ENCODE measurements at regions not wholly inside any gene's neighbourhood (a gene's known extent, or its start where the extent isn't known, plus 50 kb on each side); places are given as distances from the start of the nearest gene placed in this dataset.

DNA sequence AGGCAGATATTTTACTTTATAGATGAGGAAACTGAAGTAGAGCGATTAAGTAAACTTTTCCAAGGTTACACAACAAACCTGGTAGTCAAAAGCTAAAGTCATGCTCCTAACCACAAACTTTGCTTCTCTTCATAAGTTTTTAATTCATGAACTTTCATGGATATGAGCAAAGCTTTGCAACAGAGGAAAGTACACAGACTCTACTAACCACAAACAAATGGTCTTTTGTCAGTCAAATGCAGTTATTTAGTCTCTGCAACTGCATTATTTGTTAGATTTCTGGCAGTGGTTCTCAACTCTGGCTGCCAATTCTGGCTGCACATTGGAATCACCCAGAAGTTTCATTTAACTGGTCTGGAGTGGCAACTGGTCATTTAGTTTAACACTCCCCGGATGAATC lies 140.6 kb upstream of the TMEM168 start:
- peaks cover 2% of the 10 kb centered on the region; the same call in 1 of the 2 replicates for H3K79me2 ChIP-seq (ENCODE audit: insufficient read depth, low read length)
- H3K4me1 Mint-ChIP-seq = peaks cover 27 to 36% of the 10 kb centered on the region in 2 experiments

More for the DNA sequence above, 140.6 kb upstream of the TMEM168 start:
- no peak overlapping the region for H3T11ph ChIP-seq (ENCODE audit: low read length)
- DNase-seq = no peak
- H3K9ac ChIP-seq (ENCODE audit: extremely low read depth, insufficient read length, low read length) = no peak overlapping the region
- H3K18ac ChIP-seq (ENCODE audit: insufficient read length, low read depth, low read length) = no peak overlapping the region
- H2BK120ac ChIP-seq (ENCODE audit: low read depth, low read length, poor library complexity, severe bottlenecking) = no peak overlapping the region
- H2BK5ac ChIP-seq (ENCODE audit: insufficient read length, low read length) = no peak overlapping the region
- H3K27ac ChIP-seq (ENCODE audit: insufficient read length, low read depth, low read length) = no peak overlapping the region
- H2AK5ac ChIP-seq (ENCODE audit: insufficient read length, low read length) = no peak overlapping the region
- Mint-ChIP-seq H3K4me3 (no peak overlapping the region), H3K9me3 (no peaks in the 10 kb centered on the region), H3K27me3 (ENCODE audit: low read depth) (no peaks in the 10 kb centered on the region), H3K27ac (peak overlapping the region in 2 of 3 experiments; percentile 27 to 55; a peak in 1 of 7 replicates), H3K36me3 (ENCODE audit: insufficient read depth in 1 of 3, low read depth in 3 of 3) (no peaks in the 10 kb centered on the region)
- no peaks in the 10 kb centered on the region for H3K79me1 ChIP-seq (ENCODE audit: insufficient read depth, low read depth, low read length, poor library complexity, severe bottlenecking)
- no peaks in the 10 kb centered on the region for H3K9me3 ChIP-seq (ENCODE audit: control insufficient read depth, low read depth, low read length)
- no peak overlapping the region for H4K5ac ChIP-seq (ENCODE audit: insufficient read length, low read depth, low read length)
- no peaks in the 10 kb centered on the region for H4K20me1 ChIP-seq (ENCODE audit: control insufficient read depth, insufficient read depth, insufficient read length)
- H4K91ac ChIP-seq (ENCODE audit: insufficient read length, low read depth, low read length) = no peak overlapping the region
- no peaks in the 10 kb centered on the region for H3K27me3 ChIP-seq (ENCODE audit: insufficient read depth, low read length)
- H3K56ac ChIP-seq (ENCODE audit: insufficient read length, low read depth, low read length) = no peak overlapping the region
- no peak overlapping the region for H2BK12ac ChIP-seq (ENCODE audit: insufficient read length, low read depth, low read length)
- H4K8ac ChIP-seq (replicated peaks; ENCODE audit: insufficient read length, low read depth, low read length) = no peak overlapping the region
- H2BK15ac ChIP-seq (ENCODE audit: low read depth, low read length) = no peak overlapping the region
- no peak overlapping the region for H3K14ac ChIP-seq (ENCODE audit: insufficient read depth, low read length)
- H3K4me2 ChIP-seq (ENCODE audit: insufficient read depth, insufficient read length, low read length) = peak overlapping the region; percentile 12
- no peak overlapping the region for H3K4ac ChIP-seq (ENCODE audit: low read depth, low read length)
- TF ChIP-seq, protein P1, sequence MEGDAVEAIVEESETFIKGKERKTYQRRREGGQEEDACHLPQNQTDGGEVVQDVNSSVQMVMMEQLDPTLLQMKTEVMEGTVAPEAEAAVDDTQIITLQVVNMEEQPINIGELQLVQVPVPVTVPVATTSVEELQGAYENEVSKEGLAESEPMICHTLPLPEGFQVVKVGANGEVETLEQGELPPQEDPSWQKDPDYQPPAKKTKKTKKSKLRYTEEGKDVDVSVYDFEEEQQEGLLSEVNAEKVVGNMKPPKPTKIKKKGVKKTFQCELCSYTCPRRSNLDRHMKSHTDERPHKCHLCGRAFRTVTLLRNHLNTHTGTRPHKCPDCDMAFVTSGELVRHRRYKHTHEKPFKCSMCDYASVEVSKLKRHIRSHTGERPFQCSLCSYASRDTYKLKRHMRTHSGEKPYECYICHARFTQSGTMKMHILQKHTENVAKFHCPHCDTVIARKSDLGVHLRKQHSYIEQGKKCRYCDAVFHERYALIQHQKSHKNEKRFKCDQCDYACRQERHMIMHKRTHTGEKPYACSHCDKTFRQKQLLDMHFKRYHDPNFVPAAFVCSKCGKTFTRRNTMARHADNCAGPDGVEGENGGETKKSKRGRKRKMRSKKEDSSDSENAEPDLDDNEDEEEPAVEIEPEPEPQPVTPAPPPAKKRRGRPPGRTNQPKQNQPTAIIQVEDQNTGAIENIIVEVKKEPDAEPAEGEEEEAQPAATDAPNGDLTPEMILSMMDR (conservative IDR thresholded peaks at IDR 0.05) = no peak
- no peak overlapping the region for H2BK20ac ChIP-seq (ENCODE audit: low read depth, low read length, poor library complexity, severe bottlenecking)
- peaks cover 4% of the 10 kb centered on the region; the same call in 1 of the 2 replicates for H3K4me1 ChIP-seq (ENCODE audit: insufficient read depth, low read length)
- H3K23ac ChIP-seq (ENCODE audit: insufficient read length, low read depth, low read length) = no peak overlapping the region
- no peak overlapping the region for H2AFZ ChIP-seq (ENCODE audit: low read length)
- no peaks in the 10 kb centered on the region for H3K23me2 ChIP-seq (ENCODE audit: insufficient read length, low read depth, low read length, poor library complexity, severe bottlenecking)
- no CpG with 5 or more reads among the region's 2 CpGs for WGBS (ENCODE audit: extremely low coverage, insufficient read length, low lambda C conversion rate)
